ENCODE measurements at regions not wholly inside any gene's neighbourhood (a gene's known extent, or its start where the extent isn't known, plus 50 kb on each side); places are given as distances from the start of the nearest gene placed in this dataset.

GRCh38 chr3:168220556-168220955 is 124.8 kb upstream of the GOLIM4 start:
- TF ChIP-seq, protein P1, sequence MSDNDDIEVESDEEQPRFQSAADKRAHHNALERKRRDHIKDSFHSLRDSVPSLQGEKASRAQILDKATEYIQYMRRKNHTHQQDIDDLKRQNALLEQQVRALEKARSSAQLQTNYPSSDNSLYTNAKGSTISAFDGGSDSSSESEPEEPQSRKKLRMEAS (IDR thresholded peaks at IDR 0.05), result no peak
- TF ChIP-seq NFIC (IDR thresholded peaks at IDR 0.05) (no peak), TEAD4 (IDR thresholded peaks at IDR 0.05) (no peak), ZBTB7A (IDR thresholded peaks at IDR 0.05; ENCODE audit: low read depth) (no peak), TCF12 (IDR thresholded peaks at IDR 0.05; ENCODE audit: low read depth) (no peak), CEBPB (IDR thresholded peaks at IDR 0.05) (no peak), YY1 (IDR thresholded peaks at IDR 0.05; ENCODE audit: low read depth) (no peak), RAD21 (IDR thresholded peaks at IDR 0.05; ENCODE audit: low read depth) (no peak), EP300 (IDR thresholded peaks at IDR 0.05; ENCODE audit: borderline replicate concordance) (no peak), FOXM1 (IDR thresholded peaks at IDR 0.05; ENCODE audit: borderline replicate concordance, low read depth) (no peak), TAF1 (IDR thresholded peaks at IDR 0.05; ENCODE audit: low read depth) (no peak)
- TF ChIP-seq, protein P2, sequence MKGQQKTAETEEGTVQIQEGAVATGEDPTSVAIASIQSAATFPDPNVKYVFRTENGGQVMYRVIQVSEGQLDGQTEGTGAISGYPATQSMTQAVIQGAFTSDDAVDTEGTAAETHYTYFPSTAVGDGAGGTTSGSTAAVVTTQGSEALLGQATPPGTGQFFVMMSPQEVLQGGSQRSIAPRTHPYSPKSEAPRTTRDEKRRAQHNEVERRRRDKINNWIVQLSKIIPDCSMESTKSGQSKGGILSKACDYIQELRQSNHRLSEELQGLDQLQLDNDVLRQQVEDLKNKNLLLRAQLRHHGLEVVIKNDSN (IDR thresholded peaks at IDR 0.05), result no peak

GRCh38 chr3:168219530-168219929 is 123.8 kb upstream of the GOLIM4 start:
- TF ChIP-seq TCF12 (IDR thresholded peaks at IDR 0.05; ENCODE audit: low read depth) (no peak), ZBTB7A (IDR thresholded peaks at IDR 0.05; ENCODE audit: low read depth) (no peak), YY1 (IDR thresholded peaks at IDR 0.05; ENCODE audit: low read depth) (no peak), EGR1 (IDR thresholded peaks at IDR 0.05) (no peak), EP300 (IDR thresholded peaks at IDR 0.05; ENCODE audit: borderline replicate concordance) (no peak), FOXM1 (IDR thresholded peaks at IDR 0.05; ENCODE audit: borderline replicate concordance, low read depth) (no peak), RAD21 (IDR thresholded peaks at IDR 0.05; ENCODE audit: low read depth) (no peak), NFIC (IDR thresholded peaks at IDR 0.05) (no peak), TEAD4 (IDR thresholded peaks at IDR 0.05) (no peak), CEBPB (IDR thresholded peaks at IDR 0.05) (no peak), TAF1 (IDR thresholded peaks at IDR 0.05; ENCODE audit: low read depth) (no peak)
- TF ChIP-seq, protein P3, sequence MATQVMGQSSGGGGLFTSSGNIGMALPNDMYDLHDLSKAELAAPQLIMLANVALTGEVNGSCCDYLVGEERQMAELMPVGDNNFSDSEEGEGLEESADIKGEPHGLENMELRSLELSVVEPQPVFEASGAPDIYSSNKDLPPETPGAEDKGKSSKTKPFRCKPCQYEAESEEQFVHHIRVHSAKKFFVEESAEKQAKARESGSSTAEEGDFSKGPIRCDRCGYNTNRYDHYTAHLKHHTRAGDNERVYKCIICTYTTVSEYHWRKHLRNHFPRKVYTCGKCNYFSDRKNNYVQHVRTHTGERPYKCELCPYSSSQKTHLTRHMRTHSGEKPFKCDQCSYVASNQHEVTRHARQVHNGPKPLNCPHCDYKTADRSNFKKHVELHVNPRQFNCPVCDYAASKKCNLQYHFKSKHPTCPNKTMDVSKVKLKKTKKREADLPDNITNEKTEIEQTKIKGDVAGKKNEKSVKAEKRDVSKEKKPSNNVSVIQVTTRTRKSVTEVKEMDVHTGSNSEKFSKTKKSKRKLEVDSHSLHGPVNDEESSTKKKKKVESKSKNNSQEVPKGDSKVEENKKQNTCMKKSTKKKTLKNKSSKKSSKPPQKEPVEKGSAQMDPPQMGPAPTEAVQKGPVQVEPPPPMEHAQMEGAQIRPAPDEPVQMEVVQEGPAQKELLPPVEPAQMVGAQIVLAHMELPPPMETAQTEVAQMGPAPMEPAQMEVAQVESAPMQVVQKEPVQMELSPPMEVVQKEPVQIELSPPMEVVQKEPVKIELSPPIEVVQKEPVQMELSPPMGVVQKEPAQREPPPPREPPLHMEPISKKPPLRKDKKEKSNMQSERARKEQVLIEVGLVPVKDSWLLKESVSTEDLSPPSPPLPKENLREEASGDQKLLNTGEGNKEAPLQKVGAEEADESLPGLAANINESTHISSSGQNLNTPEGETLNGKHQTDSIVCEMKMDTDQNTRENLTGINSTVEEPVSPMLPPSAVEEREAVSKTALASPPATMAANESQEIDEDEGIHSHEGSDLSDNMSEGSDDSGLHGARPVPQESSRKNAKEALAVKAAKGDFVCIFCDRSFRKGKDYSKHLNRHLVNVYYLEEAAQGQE (IDR thresholded peaks at IDR 0.05; ENCODE audit: low read depth), result no peak
- TF ChIP-seq, protein P2 (IDR thresholded peaks at IDR 0.05), result no peak
- TF ChIP-seq, protein P1 (IDR thresholded peaks at IDR 0.05), result no peak

- TF ChIP-seq YY1 (IDR thresholded peaks at IDR 0.05; ENCODE audit: low read depth) (no peak), EP300 (IDR thresholded peaks at IDR 0.05; ENCODE audit: borderline replicate concordance) (no peak), CEBPB (IDR thresholded peaks at IDR 0.05) (no peak), ZBTB7A (IDR thresholded peaks at IDR 0.05; ENCODE audit: low read depth) (no peak), CREB1 (IDR thresholded peaks at IDR 0.05; ENCODE audit: low read depth) (no peak), NFIC (IDR thresholded peaks at IDR 0.05) (no peak), EGR1 (IDR thresholded peaks at IDR 0.05) (no peak), TEAD4 (IDR thresholded peaks at IDR 0.05) (no peak), TAF1 (IDR thresholded peaks at IDR 0.05; ENCODE audit: low read depth) (no peak), RAD21 (IDR thresholded peaks at IDR 0.05; ENCODE audit: low read depth) (no peak), FOXM1 (IDR thresholded peaks at IDR 0.05; ENCODE audit: borderline replicate concordance, low read depth) (no peak), TCF12 (IDR thresholded peaks at IDR 0.05; ENCODE audit: low read depth) (no peak)
- TF ChIP-seq, protein P3 (IDR thresholded peaks at IDR 0.05; ENCODE audit: low read depth), result no peak
- TF ChIP-seq, protein P1 (IDR thresholded peaks at IDR 0.05), result no peak
- TF ChIP-seq, protein P2 (IDR thresholded peaks at IDR 0.05), result no peak
Measured at GRCh38 chr3:168218600-168218999, 122.9 kb upstream of the GOLIM4 start.

- TF ChIP-seq TEAD4 (IDR thresholded peaks at IDR 0.05) (no peak), NFIC (IDR thresholded peaks at IDR 0.05) (no peak), EP300 (IDR thresholded peaks at IDR 0.05; ENCODE audit: borderline replicate concordance) (no peak), TAF1 (IDR thresholded peaks at IDR 0.05; ENCODE audit: low read depth) (no peak), EGR1 (IDR thresholded peaks at IDR 0.05) (no peak), FOXM1 (IDR thresholded peaks at IDR 0.05; ENCODE audit: borderline replicate concordance, low read depth) (no peak), ZBTB7A (IDR thresholded peaks at IDR 0.05; ENCODE audit: low read depth) (no peak), YY1 (IDR thresholded peaks at IDR 0.05; ENCODE audit: low read depth) (no peak), CEBPB (IDR thresholded peaks at IDR 0.05) (no peak), RAD21 (IDR thresholded peaks at IDR 0.05; ENCODE audit: low read depth) (no peak), CREB1 (IDR thresholded peaks at IDR 0.05; ENCODE audit: low read depth) (no peak)
- TF ChIP-seq, protein P3 (IDR thresholded peaks at IDR 0.05; ENCODE audit: low read depth), result no peak
- TF ChIP-seq, protein P2 (IDR thresholded peaks at IDR 0.05), result no peak
- TF ChIP-seq, protein P1 (IDR thresholded peaks at IDR 0.05), result no peak
Measured at GRCh38 chr3:168216851-168217250, 121.1 kb upstream of the GOLIM4 start.
